ENCODE measurements at regions not wholly inside any gene's neighbourhood (a gene's known extent, or its start where the extent isn't known, plus 50 kb on each side); places are given as distances from the start of the nearest gene placed in this dataset.

GRCh38 chr2:113829761-113830160 lies 60.1 kb upstream of the ACTR3 start:
- no peak for TF ChIP-seq CTCF (IDR thresholded peaks at IDR 0.05)
- H3K27ac Mint-ChIP-seq: no peak overlapping the region
- no peak overlapping the region for H3K4me3 Mint-ChIP-seq
- DNase-seq: no peak
- H3K9me3 Mint-ChIP-seq: no peaks in the 10 kb centered on the region
- H3K27me3 Mint-ChIP-seq (ENCODE audit: insufficient read depth): no peaks in the 10 kb centered on the region; the same call in 1 of the 2 replicates
- H3K4me1 Mint-ChIP-seq (ENCODE audit: low read depth): peaks cover 10% of the 10 kb centered on the region
- H3K36me3 Mint-ChIP-seq (ENCODE audit: low read depth): no peaks in the 10 kb centered on the region

- TF ChIP-seq CTCF (IDR thresholded peaks at IDR 0.05): no peak
- Mint-ChIP-seq H3K4me3 (no peak overlapping the region), H3K27ac (no peak overlapping the region), H3K36me3 (ENCODE audit: low read depth) (no peaks in the 10 kb centered on the region), H3K4me1 (ENCODE audit: low read depth) (peaks cover 10% of the 10 kb centered on the region), H3K27me3 (ENCODE audit: insufficient read depth) (no peaks in the 10 kb centered on the region; the same call in 1 of the 2 replicates), H3K9me3 (no peaks in the 10 kb centered on the region)
- DNase-seq: no peak
Measured at GRCh38 chr2:113829270-113829669, 60.6 kb upstream of the ACTR3 start.

- no peaks in the 10 kb centered on the region; the same call in 1 of the 2 replicates for H3K27me3 Mint-ChIP-seq (ENCODE audit: insufficient read depth)
- no peak for DNase-seq
- peaks cover 10% of the 10 kb centered on the region for H3K4me1 Mint-ChIP-seq (ENCODE audit: low read depth)
- H3K4me3 Mint-ChIP-seq: no peak overlapping the region
- no peak overlapping the region for H3K27ac Mint-ChIP-seq
- H3K9me3 Mint-ChIP-seq: no peaks in the 10 kb centered on the region
- H3K36me3 Mint-ChIP-seq (ENCODE audit: low read depth): no peaks in the 10 kb centered on the region
- no peak for TF ChIP-seq CTCF (IDR thresholded peaks at IDR 0.05)
Measured at GRCh38 chr2:113828049-113828742, 61.7 kb upstream of the ACTR3 start.

GRCh38 chr2:113827426-113827825 lies 62.5 kb upstream of the ACTR3 start:
- TF ChIP-seq CTCF (IDR thresholded peaks at IDR 0.05): no peak
- H3K27ac Mint-ChIP-seq: no peak overlapping the region
- no peak overlapping the region for H3K4me3 Mint-ChIP-seq
- no peaks in the 10 kb centered on the region for H3K36me3 Mint-ChIP-seq (ENCODE audit: low read depth)
- H3K9me3 Mint-ChIP-seq: no peaks in the 10 kb centered on the region
- no peaks in the 10 kb centered on the region; the same call in 1 of the 2 replicates for H3K27me3 Mint-ChIP-seq (ENCODE audit: insufficient read depth)
- DNase-seq: no peak
- H3K4me1 Mint-ChIP-seq (ENCODE audit: low read depth): peaks cover 14% of the 10 kb centered on the region

GRCh38 chr2:113826346-113827285 lies 63.3 kb upstream of the ACTR3 start:
- no peak overlapping the region for H3K27ac Mint-ChIP-seq
- H3K9me3 Mint-ChIP-seq: no peaks in the 10 kb centered on the region
- no peak overlapping the region for H3K4me3 Mint-ChIP-seq
- peaks cover 21% of the 10 kb centered on the region for H3K4me1 Mint-ChIP-seq (ENCODE audit: low read depth)
- no peak for TF ChIP-seq CTCF (IDR thresholded peaks at IDR 0.05)
- no peaks in the 10 kb centered on the region for H3K36me3 Mint-ChIP-seq (ENCODE audit: low read depth)
- H3K27me3 Mint-ChIP-seq (ENCODE audit: insufficient read depth): no peaks in the 10 kb centered on the region; the same call in 1 of the 2 replicates
- DNase-seq: no peak
